Esophagus muscularis mucosa (tissue), 4 donors: ENCODE measurements at regions not wholly inside any gene's neighbourhood (a gene's known extent, or its start where the extent isn't known, plus 50 kb on each side); places are given as distances from the start of the nearest gene placed in this dataset.
A peak's percentile ranks its signal among the peaks of the same experiment; 100 is the strongest.

Experiments used
- DNase-seq: peaks from one replicate; pipeline ENCODE4 v3.0.0-alpha.2; 2017; ENCODE audit errors: extremely low spot score
- H3K27ac ChIP-seq, 4 donors: fragments of 200-600 bp; sonication (generic); replicated peaks in 1 of 4; 1 replicate in 3 of 4; 2 replicates in 1 of 4; pipeline ENCODE4 v1.5.1; 2016 to 2019; ENCODE audit warnings: mild to moderate bottlenecking in 1 of 4
- H3K27me3 ChIP-seq, 4 donors: fragments of 200-600 bp; sonication (generic); one replicate each; pipeline versions ENCODE4 v1.5.1 to v1.6.0; 2016 to 2019
- H3K36me3 ChIP-seq, 4 donors: fragments of 200-600 bp; sonication (generic); one replicate each; pipeline ENCODE4 v1.5.1; 2016 to 2019
- H3K4me1 ChIP-seq, 4 donors: fragments of 200-600 bp; sonication (generic); one replicate each; pipeline ENCODE4 v1.5.1; 2016 to 2019
- H3K4me3 ChIP-seq, 4 donors: fragments of 200-600 bp; sonication (generic); 1 replicate in 2 of 4; 2 replicates in 2 of 4; pipeline ENCODE4 v1.5.1; 2016 to 2019; ENCODE audit warnings: mild to moderate bottlenecking in 4 of 4, moderate library complexity in 1 of 4
- H3K9me3 ChIP-seq, 4 donors: fragments of 200-600 bp; sonication (generic); 1 replicate in 3 of 4; 2 replicates in 1 of 4; pipeline ENCODE4 v1.5.1; 2016 to 2019
- CTCF ChIP-seq, 3 experiments: fragments of 200-600 bp in 2 of 3; fragments of 450-650 bp in 1 of 3; sonication (generic) in 2 of 3; IDR thresholded peaks; one replicate each; pipeline ENCODE4 v1.5.1; 2017 to 2019; ENCODE audit warnings: antibody characterized with exemption in 3 of 3, mild to moderate bottlenecking in 2 of 3, moderate library complexity in 1 of 3
- EP300 ChIP-seq: sonication (generic); formaldehyde crosslinking; IDR thresholded peaks from one replicate; pipeline ENCODE4 v1.6.1; 2017; ENCODE audit warnings: antibody characterized with exemption
- POLR2A ChIP-seq: fragments of 450-650 bp; IDR thresholded peaks from one replicate; pipeline ENCODE4 v1.6.1; 2017; ENCODE audit warnings: antibody characterized with exemption, moderate library complexity, mild to moderate bottlenecking, low read depth
- POLR2AphosphoS5 ChIP-seq, 2 donors: sonication (generic); formaldehyde crosslinking; IDR thresholded peaks; one replicate each; pipeline ENCODE4 v1.6.1; 2017; ENCODE audit warnings: antibody characterized with exemption in 2 of 2
- WGBS: methylation state at CpG from one replicate; pipeline ENCODE4 v1.1.5; 2018; 5-methylcytosine and 5-hydroxymethylcytosine counted together
- intact Hi-C: fragments of 100-400 bp; cut with DNase I; formaldehyde crosslinking; loops from one replicate; pipeline ENCODE4 v1.15.1; 2023

DNA sequence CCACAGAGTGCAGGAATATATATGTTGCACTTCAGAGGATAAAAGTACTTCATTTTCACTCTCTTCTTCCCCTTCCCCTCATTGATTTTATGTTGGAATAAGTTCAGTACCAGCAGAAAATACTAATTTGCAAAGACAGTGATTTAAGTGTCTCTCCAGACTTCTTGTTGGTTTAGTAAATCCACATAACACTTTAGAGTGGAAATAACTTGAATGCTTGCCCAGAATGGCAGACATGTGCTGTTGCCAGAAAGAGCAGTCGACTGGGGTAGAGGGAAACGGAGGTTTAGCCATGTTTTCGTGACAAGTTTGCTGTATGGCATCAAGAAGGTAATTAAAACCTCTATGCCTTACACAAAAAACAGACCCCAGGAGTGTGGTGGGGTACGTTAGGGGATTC lies 246.0 kb upstream of the CXCR4 start:
- H3K27ac ChIP-seq = no peak overlapping the region
- no peak for TF ChIP-seq EP300
- no peak for TF ChIP-seq POLR2A
- no peak for TF ChIP-seq CTCF (IDR thresholded peaks at IDR 0.05)
- TF ChIP-seq POLR2AphosphoS5 (IDR thresholded peaks at IDR 0.05) = no peak
- H3K4me1 ChIP-seq = peaks cover 0 to 13% (median 7%) of the 10 kb centered on the region in 4 donors
- no peak overlapping the region for H3K4me3 ChIP-seq
- no peaks in the 10 kb centered on the region for H3K27me3 ChIP-seq
- intact Hi-C loops = no loop called here
- no peaks in the 10 kb centered on the region for H3K36me3 ChIP-seq
- 27% methylated on average over 4 of the region's 4 CpGs for WGBS
- peak; percentile 17 for DNase-seq
- H3K9me3 ChIP-seq = no peaks in the 10 kb centered on the region

DNA sequence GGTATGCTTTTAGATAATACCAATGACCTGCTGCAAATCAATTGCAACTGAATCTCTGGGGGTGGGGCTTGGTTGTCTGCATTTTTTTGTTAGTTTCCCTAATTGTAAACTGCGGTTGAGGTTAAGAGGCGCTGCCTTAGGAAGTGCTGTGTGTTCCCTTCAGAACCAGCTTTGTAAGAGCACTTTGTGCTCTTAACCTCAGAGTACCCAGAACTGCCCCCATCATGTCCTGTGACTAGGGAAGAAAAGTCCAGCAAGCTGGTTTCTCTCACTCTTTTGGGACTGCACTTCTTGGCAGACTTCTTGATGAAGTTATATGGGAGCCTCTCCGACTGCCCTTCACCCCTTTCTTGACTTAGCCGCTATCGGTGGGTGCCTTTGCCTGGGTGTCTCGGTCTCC lies 245.5 kb upstream of the CXCR4 start:
- Histone ChIP-seq H3K4me1 (peaks cover 0 to 13% (median 7%) of the 10 kb centered on the region in 4 donors), H3K36me3 (no peaks in the 10 kb centered on the region), H3K4me3 (no peak overlapping the region), H3K27ac (no peak overlapping the region), H3K9me3 (no peaks in the 10 kb centered on the region), H3K27me3 (no peaks in the 10 kb centered on the region)
- no peak for TF ChIP-seq EP300
- no peak for TF ChIP-seq POLR2AphosphoS5 (IDR thresholded peaks at IDR 0.05)
- no peak for TF ChIP-seq CTCF (IDR thresholded peaks at IDR 0.05)
- TF ChIP-seq POLR2A = no peak
- 86% methylated on average over 6 of the region's 6 CpGs for WGBS
- peak; percentile 77 for DNase-seq
- intact Hi-C loops = no loop called here

- WGBS = 93% methylated on average over 9 of the region's 9 CpGs
- TF ChIP-seq POLR2A = no peak
- no peak for TF ChIP-seq POLR2AphosphoS5 (IDR thresholded peaks at IDR 0.05)
- no peak for TF ChIP-seq CTCF (IDR thresholded peaks at IDR 0.05)
- no peak for TF ChIP-seq EP300
- Histone ChIP-seq H3K4me3 (no peak overlapping the region), H3K4me1 (peaks cover 0 to 13% (median 7%) of the 10 kb centered on the region in 4 donors), H3K27ac (no peak overlapping the region), H3K27me3 (no peaks in the 10 kb centered on the region), H3K9me3 (no peaks in the 10 kb centered on the region), H3K36me3 (no peaks in the 10 kb centered on the region)
- DNase-seq = peak; percentile 31
- intact Hi-C loops = no loop called here
These were observed 244.9 kb upstream of the CXCR4 start for GRCh38 chr2:136362676-136363390.

GRCh38 chr2:136361521-136361920 lies 243.6 kb upstream of the CXCR4 start:
- Histone ChIP-seq H3K27ac (no peak overlapping the region), H3K27me3 (no peaks in the 10 kb centered on the region), H3K4me3 (no peak overlapping the region), H3K36me3 (no peaks in the 10 kb centered on the region), H3K4me1 (peaks cover 0 to 17% (median 10%) of the 10 kb centered on the region in 4 donors), H3K9me3 (no peaks in the 10 kb centered on the region)
- peak; percentile 78 for DNase-seq
- 89% methylated on average over 3 of the region's 3 CpGs for WGBS
- intact Hi-C loops = no loop called here
- TF ChIP-seq POLR2AphosphoS5 (IDR thresholded peaks at IDR 0.05) (no peak), EP300 (no peak), CTCF (IDR thresholded peaks at IDR 0.05) (no peak), POLR2A (no peak)

GRCh38 chr2:136360790-136361189 lies 242.8 kb upstream of the CXCR4 start:
- Histone ChIP-seq H3K27me3 (no peaks in the 10 kb centered on the region), H3K27ac (no peak overlapping the region), H3K36me3 (no peaks in the 10 kb centered on the region), H3K4me1 (peaks cover 0 to 22% (median 12%) of the 10 kb centered on the region in 4 donors), H3K4me3 (no peak overlapping the region), H3K9me3 (no peaks in the 10 kb centered on the region)
- peak; percentile 62 for DNase-seq
- intact Hi-C loops = no loop called here
- TF ChIP-seq CTCF (IDR thresholded peaks at IDR 0.05) (no peak), POLR2A (no peak), POLR2AphosphoS5 (IDR thresholded peaks at IDR 0.05) (no peak), EP300 (no peak)
- WGBS = 94% methylated on average over 6 of the region's 6 CpGs
